Progenitor cell of endocrine pancreas (in vitro differentiated cells): ENCODE measurements at regions not wholly inside any gene's neighbourhood (a gene's known extent, or its start where the extent isn't known, plus 50 kb on each side); places are given as distances from the start of the nearest gene placed in this dataset.
"Not testable (repeated sequence)": the region's sequence is repeated elsewhere in the genome, so short reads cannot be mapped to it uniquely, and the experiment has no call there.

Experiments used
- DNase-seq: peaks from one replicate; pipeline ENCODE4 v3.0.0; 2021; ENCODE audit warnings: low spot score; ENCODE audit not compliant: unreplicated experiment
- H3K27ac Mint-ChIP-seq: 2 replicates; pipeline ENCODE4 v1.8.0; 2021; ENCODE audit warnings: mild to moderate bottlenecking, moderate library complexity, mixed read lengths
- H3K27me3 Mint-ChIP-seq: 2 replicates; pipeline ENCODE4 v1.8.0; 2021; ENCODE audit warnings: mixed read lengths
- H3K36me3 Mint-ChIP-seq: 2 replicates; pipeline ENCODE4 v1.8.0; 2022; ENCODE audit warnings: mixed read lengths; ENCODE audit not compliant: insufficient read depth
- H3K4me1 Mint-ChIP-seq: 2 replicates; pipeline ENCODE4 v1.8.0; 2021; ENCODE audit warnings: low read depth, mixed read lengths
- H3K4me3 Mint-ChIP-seq: 2 replicates; pipeline ENCODE4 v1.8.0; 2021; ENCODE audit warnings: low read depth, mild to moderate bottlenecking, moderate library complexity, mixed read lengths
- H3K9me3 Mint-ChIP-seq: 2 replicates; pipeline ENCODE4 v1.8.0; 2021; ENCODE audit warnings: low read depth, mixed read lengths
- TF ChIP-seq, protein P1 (sequence below): fragments of 200-600 bp; sonication (generic); IDR thresholded peaks from one replicate; pipeline ENCODE4 v1.5.0; 2021; ENCODE audit warnings: antibody characterized with exemption, mild to moderate bottlenecking; ENCODE audit not compliant: unreplicated experiment

DNA sequence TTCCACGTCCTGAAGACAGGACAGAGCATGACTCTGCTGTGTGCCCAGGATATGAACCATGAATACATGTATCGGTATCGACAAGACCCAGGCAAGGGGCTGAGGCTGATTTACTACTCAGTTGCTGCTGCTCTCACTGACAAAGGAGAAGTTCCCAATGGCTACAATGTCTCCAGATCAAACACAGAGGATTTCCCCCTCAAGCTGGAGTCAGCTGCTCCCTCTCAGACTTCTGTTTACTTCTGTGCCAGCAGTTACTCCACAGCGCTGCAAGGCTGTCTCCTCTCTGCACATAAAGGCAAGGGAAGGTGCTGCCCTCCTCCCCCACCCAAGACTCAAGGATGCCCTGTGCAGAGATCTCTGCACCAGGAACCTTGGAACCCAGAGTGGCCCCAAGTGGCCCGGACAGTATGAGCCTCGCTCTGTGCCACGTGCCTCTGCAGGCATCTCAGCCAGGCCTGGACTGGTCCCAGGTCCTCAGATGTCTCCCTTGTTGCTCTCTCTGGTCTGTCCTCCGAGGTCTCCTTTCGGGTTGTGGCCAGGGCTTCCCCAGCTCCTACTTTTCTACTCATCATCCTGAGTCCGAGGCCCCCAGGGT, 230.3 kb upstream of the PRSS58 start:
- no peak for DNase-seq
- H3K36me3 Mint-ChIP-seq: no peaks in the 10 kb centered on the region
- H3K4me1 Mint-ChIP-seq: no peaks in the 10 kb centered on the region
- H3K9me3 Mint-ChIP-seq: no peaks in the 10 kb centered on the region
- H3K4me3 Mint-ChIP-seq: no peak overlapping the region
- TF ChIP-seq, protein P1, sequence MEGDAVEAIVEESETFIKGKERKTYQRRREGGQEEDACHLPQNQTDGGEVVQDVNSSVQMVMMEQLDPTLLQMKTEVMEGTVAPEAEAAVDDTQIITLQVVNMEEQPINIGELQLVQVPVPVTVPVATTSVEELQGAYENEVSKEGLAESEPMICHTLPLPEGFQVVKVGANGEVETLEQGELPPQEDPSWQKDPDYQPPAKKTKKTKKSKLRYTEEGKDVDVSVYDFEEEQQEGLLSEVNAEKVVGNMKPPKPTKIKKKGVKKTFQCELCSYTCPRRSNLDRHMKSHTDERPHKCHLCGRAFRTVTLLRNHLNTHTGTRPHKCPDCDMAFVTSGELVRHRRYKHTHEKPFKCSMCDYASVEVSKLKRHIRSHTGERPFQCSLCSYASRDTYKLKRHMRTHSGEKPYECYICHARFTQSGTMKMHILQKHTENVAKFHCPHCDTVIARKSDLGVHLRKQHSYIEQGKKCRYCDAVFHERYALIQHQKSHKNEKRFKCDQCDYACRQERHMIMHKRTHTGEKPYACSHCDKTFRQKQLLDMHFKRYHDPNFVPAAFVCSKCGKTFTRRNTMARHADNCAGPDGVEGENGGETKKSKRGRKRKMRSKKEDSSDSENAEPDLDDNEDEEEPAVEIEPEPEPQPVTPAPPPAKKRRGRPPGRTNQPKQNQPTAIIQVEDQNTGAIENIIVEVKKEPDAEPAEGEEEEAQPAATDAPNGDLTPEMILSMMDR: no peak
- peaks cover 31% of the 10 kb centered on the region for H3K27me3 Mint-ChIP-seq
- H3K27ac Mint-ChIP-seq: no peak overlapping the region

DNA sequence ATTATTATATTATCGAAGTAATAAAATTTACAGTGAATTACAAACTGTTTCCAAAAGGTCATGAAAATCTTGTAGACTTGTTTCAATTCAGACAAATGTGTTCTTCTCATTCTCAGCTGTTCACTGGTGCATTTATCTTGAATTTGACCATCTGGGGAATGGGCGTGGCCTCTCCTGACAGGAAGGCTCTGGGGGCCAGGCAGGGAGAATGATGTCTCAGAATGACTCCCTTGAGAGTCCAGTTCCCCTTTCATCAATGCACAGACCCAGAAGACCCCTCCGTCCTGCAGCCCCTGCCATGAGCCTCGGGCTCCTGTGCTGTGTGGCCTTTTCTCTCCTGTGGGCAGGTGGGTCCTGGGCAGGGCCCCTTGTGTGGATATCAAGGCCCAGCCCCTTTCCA, 229.7 kb upstream of the PRSS58 start:
- DNase-seq, H3K9me3 Mint-ChIP-seq, H3K36me3 Mint-ChIP-seq, H3K4me1 Mint-ChIP-seq, H3K27ac Mint-ChIP-seq, H3K4me3 Mint-ChIP-seq: not testable (repeated sequence)
- H3K27me3 Mint-ChIP-seq: peaks cover 25% of the 10 kb centered on the region

DNA sequence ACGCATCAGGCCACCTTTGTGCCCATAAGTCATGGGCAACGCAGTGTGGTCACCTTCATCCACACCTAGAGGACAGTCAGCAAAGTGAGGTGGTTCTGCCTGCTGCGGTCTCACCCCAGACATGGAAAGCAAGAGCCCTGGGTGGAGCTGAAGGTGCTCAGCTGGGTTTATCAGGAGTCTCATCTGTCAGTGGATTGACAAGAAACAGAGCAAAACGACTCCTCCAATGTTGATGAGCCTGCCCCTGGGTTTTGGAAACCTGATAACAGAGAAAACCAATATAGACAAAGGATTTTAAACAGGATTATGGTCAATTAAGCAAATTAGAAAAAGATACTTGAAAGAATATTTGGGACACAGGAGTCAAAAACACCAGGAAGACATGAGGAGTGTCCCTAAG, 229.3 kb upstream of the PRSS58 start:
- no peaks in the 10 kb centered on the region for H3K36me3 Mint-ChIP-seq
- TF ChIP-seq, protein P1: no peak
- no peak for DNase-seq
- no peaks in the 10 kb centered on the region for H3K9me3 Mint-ChIP-seq
- no peak overlapping the region for H3K4me3 Mint-ChIP-seq
- H3K27ac Mint-ChIP-seq: no peak overlapping the region
- no peaks in the 10 kb centered on the region for H3K4me1 Mint-ChIP-seq
- H3K27me3 Mint-ChIP-seq: peaks cover 24% of the 10 kb centered on the region

DNA sequence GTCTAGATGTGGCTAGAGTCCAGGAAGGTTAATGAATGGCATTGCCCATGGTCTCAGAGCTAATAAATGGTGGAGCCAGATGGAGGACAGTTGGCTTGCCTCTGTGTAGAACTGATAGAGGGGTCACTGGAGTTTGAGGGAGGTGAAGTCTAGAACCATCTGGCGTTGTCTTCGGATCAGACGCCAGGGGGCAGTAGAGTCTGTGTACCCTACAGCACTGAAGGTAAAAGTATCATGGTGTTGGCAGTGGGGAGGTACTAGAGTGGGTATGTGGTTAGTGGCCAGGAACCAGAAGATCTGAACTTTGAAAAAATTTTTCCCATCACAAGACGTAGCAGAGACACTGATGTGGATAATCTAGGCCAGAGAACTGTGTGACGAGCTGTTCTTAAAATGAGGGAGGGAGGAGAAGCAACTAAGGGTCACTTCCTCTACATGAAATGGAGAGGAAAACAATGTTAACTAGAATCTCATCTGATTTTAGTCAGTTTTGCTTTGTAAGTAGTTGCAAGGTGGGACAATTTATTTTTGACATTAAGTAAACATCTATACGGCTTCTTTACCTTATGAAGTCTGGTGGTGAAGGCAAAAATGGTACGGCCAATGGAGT, 227.9 kb upstream of the PRSS58 start:
- H3K27ac Mint-ChIP-seq: no peak overlapping the region
- no peaks in the 10 kb centered on the region for H3K4me1 Mint-ChIP-seq
- no peaks in the 10 kb centered on the region for H3K36me3 Mint-ChIP-seq
- no peak overlapping the region for H3K4me3 Mint-ChIP-seq
- H3K9me3 Mint-ChIP-seq: no peaks in the 10 kb centered on the region
- peaks cover 18% of the 10 kb centered on the region for H3K27me3 Mint-ChIP-seq
- DNase-seq: no peak
- TF ChIP-seq, protein P1: peak; percentile 50

DNA sequence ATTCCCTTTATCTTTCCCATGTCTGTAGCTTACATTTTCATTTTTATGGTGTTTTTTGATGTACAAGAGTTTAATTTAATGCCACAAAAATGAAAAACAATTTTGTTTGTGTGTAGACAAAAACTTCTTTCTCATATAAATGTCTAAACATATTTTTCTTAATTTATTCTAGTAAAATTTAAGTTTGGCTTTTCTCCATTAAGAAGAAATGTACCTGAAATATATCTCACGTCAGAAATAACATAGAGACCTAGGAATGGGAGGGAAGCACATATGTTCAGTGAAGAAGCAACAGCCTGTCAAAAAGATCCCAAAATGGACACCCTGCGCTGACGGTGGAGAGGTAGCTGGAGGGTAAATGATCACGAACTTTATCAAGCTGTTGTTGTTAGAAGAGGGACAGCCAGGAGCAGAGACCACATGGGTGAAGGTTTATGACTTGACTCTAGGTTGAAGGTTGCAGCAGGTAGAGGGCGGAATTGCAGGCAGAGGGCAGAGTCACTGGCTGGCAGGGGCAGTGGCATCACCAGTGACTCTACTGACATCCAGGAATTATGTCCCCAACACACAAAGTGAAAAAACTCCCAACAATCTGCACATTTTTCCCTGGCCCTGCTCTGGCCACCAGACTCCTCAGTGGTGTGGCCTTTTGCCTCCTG, 225.9 kb upstream of the PRSS58 start:
- peaks cover 12% of the 10 kb centered on the region for H3K27me3 Mint-ChIP-seq
- H3K9me3 Mint-ChIP-seq: no peaks in the 10 kb centered on the region
- DNase-seq: no peak
- no peak overlapping the region for H3K27ac Mint-ChIP-seq
- no peak overlapping the region for H3K4me3 Mint-ChIP-seq
- no peaks in the 10 kb centered on the region for H3K36me3 Mint-ChIP-seq
- peaks cover 1% of the 10 kb centered on the region for H3K4me1 Mint-ChIP-seq
- TF ChIP-seq, protein P1: no peak
